HEK293 (cell line): ENCODE measurements at regions not wholly inside any gene's neighbourhood (a gene's known extent, or its start where the extent isn't known, plus 50 kb on each side); places are given as distances from the start of the nearest gene placed in this dataset.

Experiments
- CTCF ChIA-PET: fragments of 350-600 bp; formaldehyde crosslinking; extraction: SDS; loops from one replicate; lab custom pipeline; 2021; ENCODE audit warnings: antibody characterized with exemption; lab: Yijun Ruan, JAX
- POLR2A ChIA-PET: fragments of 300-600 bp; formaldehyde crosslinking; extraction: SDS; loops from one replicate; lab custom pipeline; 2020; ENCODE audit warnings: antibody characterized with exemption, inconsistent platforms; lab: Yijun Ruan, JAX
- H3K27ac ChIP-seq: fragments of 200-500 bp; sonication (Bioruptor generic); 2 replicates; pipeline ENCODE4 v1.5.1; 2014; ENCODE audit warnings: low read depth, low read length, control low read depth, inconsistent platforms; ENCODE audit errors: extremely low read depth
- H3K36me3 ChIP-seq, 2 experiments: fragments of 200-500 bp in 1 of 2; sonication (Bioruptor generic) in 1 of 2; 1 replicate in 1 of 2; 2 replicates in 1 of 2; pipeline ENCODE4 v1.5.1; 2014 to 2017; ENCODE audit warnings: inconsistent platforms in 2 of 2, low read length in 2 of 2; ENCODE audit not compliant: control insufficient read depth in 2 of 2, insufficient read depth in 1 of 2
- H3K4me1 ChIP-seq: fragments of 200-500 bp; sonication (Bioruptor generic); 2 replicates; pipeline ENCODE4 v1.5.1; 2014; ENCODE audit warnings: mild to moderate bottlenecking, low read length, inconsistent platforms; ENCODE audit not compliant: control insufficient read depth, insufficient read depth
- H3K4me3 ChIP-seq: 2 replicates; pipeline ENCODE4 v1.5.1; 2011; ENCODE audit warnings: low read depth, mild to moderate bottlenecking, control low read depth, low read length, moderate library complexity
- H3K9me3 ChIP-seq: fragments of 200-500 bp; sonication (Bioruptor generic); 2 replicates; pipeline ENCODE4 v1.5.1; 2014; ENCODE audit warnings: low read depth, low read length, inconsistent platforms; ENCODE audit not compliant: control insufficient read depth, insufficient read depth
- REST ChIP-seq: fragments of 450-650 bp; formaldehyde crosslinking; IDR thresholded peaks from 2 replicates; pipeline ENCODE4 v1.5.1; 2016; ENCODE audit warnings: missing biosample characterization, missing genetic modification characterization
- SALL2 ChIP-seq: fragments of 450-650 bp; formaldehyde crosslinking; IDR thresholded peaks from 2 replicates; pipeline ENCODE4 v1.5.0; 2017; ENCODE audit warnings: missing biosample characterization, mild to moderate bottlenecking, missing genetic modification characterization, borderline replicate concordance
- SP2 ChIP-seq: fragments of 450-650 bp; formaldehyde crosslinking; IDR thresholded peaks from 2 replicates; pipeline ENCODE4 v1.5.1; 2016; ENCODE audit warnings: missing biosample characterization, missing genetic modification characterization
- ZIC2 ChIP-seq: fragments of 450-650 bp; formaldehyde crosslinking; IDR thresholded peaks from 2 replicates; pipeline ENCODE4 v1.5.1; 2016; ENCODE audit warnings: missing biosample characterization, missing genetic modification characterization
- ZNF132 ChIP-seq: fragments of 450-650 bp; formaldehyde crosslinking; IDR thresholded peaks from 2 replicates; pipeline ENCODE4 v1.5.1; 2017; ENCODE audit warnings: missing biosample characterization, missing genetic modification characterization, borderline replicate concordance
- ZNF138 ChIP-seq: fragments of 450-650 bp; formaldehyde crosslinking; IDR thresholded peaks from 2 replicates; pipeline ENCODE4 v1.5.1; 2016; ENCODE audit warnings: missing biosample characterization, missing genetic modification characterization, borderline replicate concordance
- ZNF16 ChIP-seq: fragments of 450-650 bp; formaldehyde crosslinking; IDR thresholded peaks from 2 replicates; pipeline ENCODE4 v1.5.1; 2016; ENCODE audit warnings: low read depth, missing biosample characterization, missing genetic modification characterization
- ZNF221 ChIP-seq: fragments of 450-650 bp; formaldehyde crosslinking; IDR thresholded peaks from 2 replicates; pipeline ENCODE4 v1.5.1; 2017; ENCODE audit warnings: missing biosample characterization, missing genetic modification characterization, borderline replicate concordance
- ZNF23 ChIP-seq: fragments of 450-650 bp; formaldehyde crosslinking; IDR thresholded peaks from 2 replicates; pipeline ENCODE4 v1.5.1; 2016; ENCODE audit warnings: missing biosample characterization, missing genetic modification characterization, borderline replicate concordance
- ZNF248 ChIP-seq: fragments of 450-650 bp; formaldehyde crosslinking; IDR thresholded peaks from 2 replicates; pipeline ENCODE4 v1.5.1; 2017; ENCODE audit warnings: missing biosample characterization, missing genetic modification characterization
- ZNF26 ChIP-seq: fragments of 450-650 bp; formaldehyde crosslinking; IDR thresholded peaks from 2 replicates; pipeline ENCODE4 v1.5.1; 2016; ENCODE audit warnings: missing biosample characterization, missing genetic modification characterization
- ZNF391 ChIP-seq: fragments of 450-650 bp; formaldehyde crosslinking; IDR thresholded peaks from 2 replicates; pipeline ENCODE4 v1.5.1; 2016; ENCODE audit warnings: low read depth, missing biosample characterization, missing genetic modification characterization, borderline replicate concordance
- ZNF416 ChIP-seq: fragments of 450-650 bp; formaldehyde crosslinking; IDR thresholded peaks from 2 replicates; pipeline ENCODE4 v1.5.1; 2016; ENCODE audit warnings: missing biosample characterization, missing genetic modification characterization
- ZNF488 ChIP-seq: fragments of 450-650 bp; formaldehyde crosslinking; IDR thresholded peaks from 2 replicates; pipeline ENCODE4 v1.5.1; 2016; ENCODE audit warnings: missing biosample characterization, missing genetic modification characterization
- ZNF792 ChIP-seq: fragments of 450-650 bp; formaldehyde crosslinking; IDR thresholded peaks from 2 replicates; pipeline ENCODE4 v1.5.1; 2016; ENCODE audit warnings: missing biosample characterization, missing genetic modification characterization
- ZNF830 ChIP-seq: fragments of 450-650 bp; IDR thresholded peaks from 2 replicates; pipeline ENCODE4 v1.5.0; 2018; ENCODE audit warnings: missing biosample characterization, missing genetic modification characterization, low read depth, mild to moderate bottlenecking, moderate library complexity
- TF ChIP-seq, protein P1 (sequence below): fragments of 450-650 bp; formaldehyde crosslinking; IDR thresholded peaks from 2 replicates; pipeline ENCODE4 v1.5.1; 2016; ENCODE audit warnings: missing biosample characterization, missing genetic modification characterization
- TF ChIP-seq, protein P2 (sequence below): fragments of 450-650 bp; formaldehyde crosslinking; IDR thresholded peaks from 2 replicates; pipeline ENCODE4 v1.5.1; 2017; ENCODE audit warnings: missing biosample characterization, missing genetic modification characterization

GRCh38 chrX:148417934-148418333, 82.5 kb upstream of the AFF2 start:
- H3K4me1 ChIP-seq: no peaks in the 10 kb centered on the region
- TF ChIP-seq ZNF138 (tag by site-specific recombination): no peak
- no peak for TF ChIP-seq SALL2 (tag by site-specific recombination)
- TF ChIP-seq ZNF792 (tag by site-specific recombination): no peak
- no peak for TF ChIP-seq ZNF248
- no peak for TF ChIP-seq ZNF416
- no peak for TF ChIP-seq ZNF132 (tag by site-specific recombination)
- TF ChIP-seq ZNF830 (tag by site-specific recombination): no peak
- TF ChIP-seq ZNF23 (tag by site-specific recombination): no peak
- TF ChIP-seq, protein P1, sequence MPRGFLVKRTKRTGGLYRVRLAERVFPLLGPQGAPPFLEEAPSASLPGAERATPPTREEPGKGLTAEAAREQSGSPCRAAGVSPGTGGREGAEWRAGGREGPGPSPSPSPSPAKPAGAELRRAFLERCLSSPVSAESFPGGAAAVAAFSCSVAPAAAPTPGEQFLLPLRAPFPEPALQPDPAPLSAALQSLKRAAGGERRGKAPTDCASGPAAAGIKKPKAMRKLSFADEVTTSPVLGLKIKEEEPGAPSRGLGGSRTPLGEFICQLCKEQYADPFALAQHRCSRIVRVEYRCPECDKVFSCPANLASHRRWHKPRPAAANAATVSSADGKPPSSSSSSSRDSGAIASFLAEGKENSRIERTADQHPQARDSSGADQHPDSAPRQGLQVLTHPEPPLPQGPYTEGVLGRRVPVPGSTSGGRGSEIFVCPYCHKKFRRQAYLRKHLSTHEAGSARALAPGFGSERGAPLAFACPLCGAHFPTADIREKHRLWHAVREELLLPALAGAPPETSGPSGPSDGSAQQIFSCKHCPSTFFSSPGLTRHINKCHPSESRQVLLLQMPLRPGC (tag by site-specific recombination): no peak
- TF ChIP-seq ZNF221 (tag by site-specific recombination): no peak
- TF ChIP-seq, all 188 proteins: peak for 0
- POLR2A ChIA-PET: no interaction called here
- Histone ChIP-seq H3K36me3 (no peaks in the 10 kb centered on the region), H3K9me3 (no peaks in the 10 kb centered on the region), H3K27ac (no peak overlapping the region), H3K4me3 (no peak overlapping the region)
- CTCF ChIA-PET: no interaction called here

DNA sequence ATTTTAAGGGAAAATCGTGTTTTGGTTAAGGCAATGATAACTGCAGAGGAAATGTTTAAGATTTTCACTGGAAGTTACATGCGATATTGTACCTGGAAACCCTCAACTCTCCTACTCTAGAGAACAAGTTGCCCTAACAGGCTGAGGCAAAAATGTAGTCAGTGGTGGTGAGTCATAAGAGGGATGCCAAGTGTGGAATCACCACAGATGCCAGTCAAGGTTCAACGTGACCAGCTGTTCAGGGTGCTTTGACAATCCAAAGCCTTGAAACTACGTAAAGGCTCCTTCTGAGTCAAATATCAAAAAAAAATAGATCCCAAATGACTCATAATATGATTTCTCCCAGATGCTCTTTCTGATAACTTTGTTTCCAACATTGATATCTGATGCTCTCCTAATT, 77.9 kb upstream of the AFF2 start:
- H3K4me3 ChIP-seq: no peak overlapping the region
- no peak overlapping the region for H3K27ac ChIP-seq
- ChIA-PET POLR2A (interaction anchor here (0.5 kb wide), 1 partner anchor 78 kb away, joined by 4 read pairs; no protein-coding TSS in a partner anchor), CTCF (no interaction called here)
- no peaks in the 10 kb centered on the region for H3K9me3 ChIP-seq
- H3K36me3 ChIP-seq: no peaks in the 10 kb centered on the region
- H3K4me1 ChIP-seq: no peaks in the 10 kb centered on the region
- no peak for TF ChIP-seq SP2 (tag by site-specific recombination)
- no peak for TF ChIP-seq ZNF391 (tag by site-specific recombination)
- no peak for TF ChIP-seq ZNF16 (tag by site-specific recombination)
- TF ChIP-seq ZIC2 (tag by site-specific recombination): no peak
- TF ChIP-seq ZNF26: no peak
- TF ChIP-seq ZNF488 (tag by site-specific recombination): no peak
- TF ChIP-seq REST: no peak
- TF ChIP-seq, protein P2, sequence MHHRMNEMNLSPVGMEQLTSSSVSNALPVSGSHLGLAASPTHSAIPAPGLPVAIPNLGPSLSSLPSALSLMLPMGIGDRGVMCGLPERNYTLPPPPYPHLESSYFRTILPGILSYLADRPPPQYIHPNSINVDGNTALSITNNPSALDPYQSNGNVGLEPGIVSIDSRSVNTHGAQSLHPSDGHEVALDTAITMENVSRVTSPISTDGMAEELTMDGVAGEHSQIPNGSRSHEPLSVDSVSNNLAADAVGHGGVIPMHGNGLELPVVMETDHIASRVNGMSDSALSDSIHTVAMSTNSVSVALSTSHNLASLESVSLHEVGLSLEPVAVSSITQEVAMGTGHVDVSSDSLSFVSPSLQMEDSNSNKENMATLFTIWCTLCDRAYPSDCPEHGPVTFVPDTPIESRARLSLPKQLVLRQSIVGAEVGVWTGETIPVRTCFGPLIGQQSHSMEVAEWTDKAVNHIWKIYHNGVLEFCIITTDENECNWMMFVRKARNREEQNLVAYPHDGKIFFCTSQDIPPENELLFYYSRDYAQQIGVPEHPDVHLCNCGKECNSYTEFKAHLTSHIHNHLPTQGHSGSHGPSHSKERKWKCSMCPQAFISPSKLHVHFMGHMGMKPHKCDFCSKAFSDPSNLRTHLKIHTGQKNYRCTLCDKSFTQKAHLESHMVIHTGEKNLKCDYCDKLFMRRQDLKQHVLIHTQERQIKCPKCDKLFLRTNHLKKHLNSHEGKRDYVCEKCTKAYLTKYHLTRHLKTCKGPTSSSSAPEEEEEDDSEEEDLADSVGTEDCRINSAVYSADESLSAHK: no peak
